RWPE1 (cell line): ENCODE measurements at regions not wholly inside any gene's neighbourhood (a gene's known extent, or its start where the extent isn't known, plus 50 kb on each side); places are given as distances from the start of the nearest gene placed in this dataset.

Experiments used
- CTCF ChIA-PET: fragments of 350-600 bp; sonication (Branson Sonifier 250); formaldehyde crosslinking; extraction: SDS; loops from one replicate; lab custom pipeline; 2021; lab: Yijun Ruan, JAX
- POLR2A ChIA-PET: fragments of 400-600 bp; formaldehyde crosslinking; extraction: SDS; loops from one replicate; lab custom pipeline; 2020; ENCODE audit warnings: antibody characterized with exemption; ENCODE audit not compliant: low non-redundant PET; lab: Yijun Ruan, JAX
- DNase-seq: peaks from one replicate; pipeline ENCODE4 v3.0.0; 2012; ENCODE audit warnings: low spot score
- H3K27ac ChIP-seq: fragments of 450-650 bp; 2 replicates; pipeline ENCODE4 v1.5.1; 2017
- CTCF ChIP-seq: fragments of 450-650 bp; conservative IDR thresholded peaks from 2 replicates; pipeline ENCODE4 v1.5.1; 2017; ENCODE audit warnings: low read depth, mild to moderate bottlenecking

- H3K27ac ChIP-seq, result no peak overlapping the region
- no peak for TF ChIP-seq CTCF
- no peak for DNase-seq
- POLR2A ChIA-PET, result no interaction called here
- CTCF ChIA-PET, result no interaction called here
Observed at GRCh38 chr7:54637712-54638396, 95.7 kb downstream of the VSTM2A start.

- POLR2A ChIA-PET, result no interaction called here
- CTCF ChIA-PET, result interaction anchor here (0.7 kb wide), 1 partner anchor 370 kb away, joined by 3 read pairs; no protein-coding TSS in a partner anchor
- DNase-seq, result no peak
- no peak overlapping the region for H3K27ac ChIP-seq
- TF ChIP-seq CTCF, result no peak
Observed at GRCh38 chr7:54632696-54633095, 90.5 kb downstream of the VSTM2A start.

GRCh38 chr7:54629771-54630170, 87.6 kb downstream of the VSTM2A start:
- ChIA-PET CTCF (no interaction called here), POLR2A (no interaction called here)
- DNase-seq, result no peak
- no peak for TF ChIP-seq CTCF
- no peak overlapping the region for H3K27ac ChIP-seq

- no peak for DNase-seq
- CTCF ChIA-PET, result interaction anchor here (0.6 kb wide), 1 partner anchor 468 kb away, joined by 3 read pairs; no protein-coding TSS in a partner anchor
- TF ChIP-seq CTCF, result no peak
- no peak overlapping the region for H3K27ac ChIP-seq
- POLR2A ChIA-PET, result no interaction called here
Observed at GRCh38 chr7:54622696-54623309, 80.6 kb downstream of the VSTM2A start.
